ENCODE measurements at regions not wholly inside any gene's neighbourhood (a gene's known extent, or its start where the extent isn't known, plus 50 kb on each side); places are given as distances from the start of the nearest gene placed in this dataset.

DNA sequence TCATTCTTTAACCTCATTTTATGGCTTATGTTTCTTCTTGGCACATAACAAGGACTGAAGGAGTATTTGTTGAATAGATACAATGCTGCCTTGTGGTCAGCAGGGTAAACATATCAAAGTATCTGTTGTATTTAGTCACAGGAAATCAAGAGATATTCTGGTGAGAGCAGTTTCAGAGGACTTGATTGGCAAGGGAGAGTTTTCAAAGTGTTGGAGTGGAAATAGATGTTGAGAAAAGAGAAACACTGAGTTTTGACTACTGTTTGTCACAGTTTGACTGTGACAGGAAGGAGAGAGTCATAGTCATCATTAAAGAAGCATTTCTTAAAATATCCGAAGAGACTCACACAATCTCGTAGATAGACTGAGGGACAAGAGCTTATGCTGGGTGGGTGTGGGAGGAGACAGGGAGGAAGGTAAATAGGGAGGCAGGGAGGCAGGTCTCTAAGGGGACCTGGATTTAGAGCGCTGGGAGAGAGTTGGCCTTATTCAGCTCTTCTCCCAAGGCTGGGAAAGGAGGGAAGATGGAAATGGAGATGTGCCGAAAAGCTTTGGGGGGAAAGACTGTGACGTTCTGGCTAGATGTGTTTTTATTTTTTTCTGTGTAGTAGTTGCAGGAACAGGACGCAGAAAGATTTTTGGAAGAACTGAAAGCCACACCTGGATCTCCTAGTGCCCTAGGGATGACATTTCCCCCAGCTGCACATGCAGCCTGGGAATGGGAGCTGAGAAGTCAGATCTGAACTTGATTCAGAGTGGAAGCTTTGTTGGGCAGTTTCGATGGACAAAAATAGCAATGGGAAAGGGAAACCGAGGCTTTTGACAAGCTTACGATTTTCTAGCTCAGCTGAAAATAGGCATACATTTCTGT, 65.0 kb upstream of the IFNGR1 start:
- H3K9me3 ChIP-seq (ENCODE audit: control insufficient read depth, insufficient read depth, low read depth, low read length), result no peaks in the 10 kb centered on the region
- no peak overlapping the region for H3K27ac ChIP-seq (ENCODE audit: extremely low read depth, low read depth, low read length)
- POLR2A ChIA-PET, result no interaction called here
- TF ChIP-seq ZNF658 (tag by site-specific recombination; IDR thresholded peaks at IDR 0.05) (no peak), SP2 (tag by site-specific recombination; IDR thresholded peaks at IDR 0.05) (no peak), ZNF777 (tag by site-specific recombination; IDR thresholded peaks at IDR 0.05; ENCODE audit: borderline replicate concordance) (no peak), KLF1 (tag by site-specific recombination; IDR thresholded peaks at IDR 0.05) (no peak)
- TF ChIP-seq, protein P1, sequence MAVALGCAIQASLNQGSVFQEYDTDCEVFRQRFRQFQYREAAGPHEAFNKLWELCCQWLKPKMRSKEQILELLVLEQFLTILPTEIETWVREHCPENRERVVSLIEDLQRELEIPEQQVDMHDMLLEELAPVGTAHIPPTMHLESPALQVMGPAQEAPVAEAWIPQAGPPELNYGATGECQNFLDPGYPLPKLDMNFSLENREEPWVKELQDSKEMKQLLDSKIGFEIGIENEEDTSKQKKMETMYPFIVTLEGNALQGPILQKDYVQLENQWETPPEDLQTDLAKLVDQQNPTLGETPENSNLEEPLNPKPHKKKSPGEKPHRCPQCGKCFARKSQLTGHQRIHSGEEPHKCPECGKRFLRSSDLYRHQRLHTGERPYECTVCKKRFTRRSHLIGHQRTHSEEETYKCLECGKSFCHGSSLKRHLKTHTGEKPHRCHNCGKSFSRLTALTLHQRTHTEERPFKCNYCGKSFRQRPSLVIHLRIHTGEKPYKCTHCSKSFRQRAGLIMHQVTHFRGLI (tag by site-specific recombination; IDR thresholded peaks at IDR 0.05), result no peak
- TF ChIP-seq, protein P2, sequence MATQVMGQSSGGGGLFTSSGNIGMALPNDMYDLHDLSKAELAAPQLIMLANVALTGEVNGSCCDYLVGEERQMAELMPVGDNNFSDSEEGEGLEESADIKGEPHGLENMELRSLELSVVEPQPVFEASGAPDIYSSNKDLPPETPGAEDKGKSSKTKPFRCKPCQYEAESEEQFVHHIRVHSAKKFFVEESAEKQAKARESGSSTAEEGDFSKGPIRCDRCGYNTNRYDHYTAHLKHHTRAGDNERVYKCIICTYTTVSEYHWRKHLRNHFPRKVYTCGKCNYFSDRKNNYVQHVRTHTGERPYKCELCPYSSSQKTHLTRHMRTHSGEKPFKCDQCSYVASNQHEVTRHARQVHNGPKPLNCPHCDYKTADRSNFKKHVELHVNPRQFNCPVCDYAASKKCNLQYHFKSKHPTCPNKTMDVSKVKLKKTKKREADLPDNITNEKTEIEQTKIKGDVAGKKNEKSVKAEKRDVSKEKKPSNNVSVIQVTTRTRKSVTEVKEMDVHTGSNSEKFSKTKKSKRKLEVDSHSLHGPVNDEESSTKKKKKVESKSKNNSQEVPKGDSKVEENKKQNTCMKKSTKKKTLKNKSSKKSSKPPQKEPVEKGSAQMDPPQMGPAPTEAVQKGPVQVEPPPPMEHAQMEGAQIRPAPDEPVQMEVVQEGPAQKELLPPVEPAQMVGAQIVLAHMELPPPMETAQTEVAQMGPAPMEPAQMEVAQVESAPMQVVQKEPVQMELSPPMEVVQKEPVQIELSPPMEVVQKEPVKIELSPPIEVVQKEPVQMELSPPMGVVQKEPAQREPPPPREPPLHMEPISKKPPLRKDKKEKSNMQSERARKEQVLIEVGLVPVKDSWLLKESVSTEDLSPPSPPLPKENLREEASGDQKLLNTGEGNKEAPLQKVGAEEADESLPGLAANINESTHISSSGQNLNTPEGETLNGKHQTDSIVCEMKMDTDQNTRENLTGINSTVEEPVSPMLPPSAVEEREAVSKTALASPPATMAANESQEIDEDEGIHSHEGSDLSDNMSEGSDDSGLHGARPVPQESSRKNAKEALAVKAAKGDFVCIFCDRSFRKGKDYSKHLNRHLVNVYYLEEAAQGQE (tag by site-specific recombination; IDR thresholded peaks at IDR 0.05), result no peak
- no peaks in the 10 kb centered on the region for H3K4me1 ChIP-seq (ENCODE audit: control insufficient read depth, insufficient read depth, low read length)
- no peaks in the 10 kb centered on the region for H3K36me3 ChIP-seq (ENCODE audit: control insufficient read depth in 2 of 2, insufficient read depth in 1 of 2, low read length in 2 of 2)
- CTCF ChIA-PET, result interaction anchor here (0.9 to 3.5 kb wide), 2 partner anchors 14 to 30 kb away, joined by 3 to 11 read pairs; no protein-coding TSS in a partner anchor
- H3K4me3 ChIP-seq (ENCODE audit: low read depth, low read length), result no peak overlapping the region

DNA sequence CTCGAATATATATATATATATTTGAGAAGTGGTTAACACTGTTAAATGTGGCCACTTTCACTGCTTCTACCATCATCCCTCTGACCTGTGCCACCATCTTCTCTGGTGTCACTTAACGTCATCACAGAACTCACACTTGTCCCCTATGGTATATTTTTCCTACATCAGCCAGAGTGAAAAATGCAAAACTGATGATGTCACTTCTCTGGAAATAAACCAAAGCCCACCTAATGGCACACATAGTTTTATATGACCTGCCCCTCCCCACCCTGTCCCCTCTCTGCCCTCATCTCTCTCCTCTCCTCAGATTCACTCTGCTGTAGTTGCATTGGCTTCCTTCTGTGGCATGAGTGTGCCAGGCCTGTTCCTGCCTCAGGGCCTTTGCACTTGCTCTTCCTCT, 63.9 kb upstream of the IFNGR1 start:
- POLR2A ChIA-PET, result no interaction called here

DNA sequence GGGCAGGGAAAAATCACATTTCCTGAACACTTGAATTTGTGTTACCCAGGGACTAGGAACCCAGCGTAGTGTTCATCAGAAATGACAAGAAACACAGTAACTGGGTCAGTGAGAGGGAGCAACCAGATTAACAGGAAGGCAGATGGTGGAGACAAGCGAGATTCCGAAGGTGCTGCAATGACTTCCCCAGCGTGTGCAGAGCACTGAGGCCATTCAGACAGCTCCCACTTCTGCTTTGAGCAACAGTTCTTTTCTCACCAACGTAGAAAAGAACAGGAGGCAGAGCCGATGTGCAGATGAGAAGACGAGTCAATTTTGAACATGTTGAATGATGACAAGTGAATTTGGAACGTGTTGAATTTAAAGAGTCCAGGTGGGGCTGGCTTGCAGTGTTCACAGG, 63.1 kb upstream of the IFNGR1 start:
- CTCF ChIA-PET, result interaction anchor here (0.8 kb wide), 1 partner anchor 8 kb away, joined by 4 read pairs; no protein-coding TSS in a partner anchor
- TF ChIP-seq PRDM1 (tag by site-specific recombination; IDR thresholded peaks at IDR 0.05), result no peak
- no peak for TF ChIP-seq ZNF510 (tag by site-specific recombination; IDR thresholded peaks at IDR 0.05; ENCODE audit: insufficient replicate concordance)
- TF ChIP-seq ZNF76 (tag by site-specific recombination; IDR thresholded peaks at IDR 0.05; ENCODE audit: borderline replicate concordance, low read depth), result no peak
- no peak for TF ChIP-seq KLF7 (tag by site-specific recombination; IDR thresholded peaks at IDR 0.05; ENCODE audit: borderline replicate concordance)
- TF ChIP-seq, protein P3, sequence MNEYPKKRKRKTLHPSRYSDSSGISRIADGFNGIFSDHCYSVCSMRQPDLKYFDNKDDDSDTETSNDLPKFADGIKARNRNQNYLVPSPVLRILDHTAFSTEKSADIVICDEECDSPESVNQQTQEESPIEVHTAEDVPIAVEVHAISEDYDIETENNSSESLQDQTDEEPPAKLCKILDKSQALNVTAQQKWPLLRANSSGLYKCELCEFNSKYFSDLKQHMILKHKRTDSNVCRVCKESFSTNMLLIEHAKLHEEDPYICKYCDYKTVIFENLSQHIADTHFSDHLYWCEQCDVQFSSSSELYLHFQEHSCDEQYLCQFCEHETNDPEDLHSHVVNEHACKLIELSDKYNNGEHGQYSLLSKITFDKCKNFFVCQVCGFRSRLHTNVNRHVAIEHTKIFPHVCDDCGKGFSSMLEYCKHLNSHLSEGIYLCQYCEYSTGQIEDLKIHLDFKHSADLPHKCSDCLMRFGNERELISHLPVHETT (tag by site-specific recombination; IDR thresholded peaks at IDR 0.05), result no peak
- no peak for TF ChIP-seq SP3 (tag by site-specific recombination; IDR thresholded peaks at IDR 0.05)
- TF ChIP-seq, protein P4, sequence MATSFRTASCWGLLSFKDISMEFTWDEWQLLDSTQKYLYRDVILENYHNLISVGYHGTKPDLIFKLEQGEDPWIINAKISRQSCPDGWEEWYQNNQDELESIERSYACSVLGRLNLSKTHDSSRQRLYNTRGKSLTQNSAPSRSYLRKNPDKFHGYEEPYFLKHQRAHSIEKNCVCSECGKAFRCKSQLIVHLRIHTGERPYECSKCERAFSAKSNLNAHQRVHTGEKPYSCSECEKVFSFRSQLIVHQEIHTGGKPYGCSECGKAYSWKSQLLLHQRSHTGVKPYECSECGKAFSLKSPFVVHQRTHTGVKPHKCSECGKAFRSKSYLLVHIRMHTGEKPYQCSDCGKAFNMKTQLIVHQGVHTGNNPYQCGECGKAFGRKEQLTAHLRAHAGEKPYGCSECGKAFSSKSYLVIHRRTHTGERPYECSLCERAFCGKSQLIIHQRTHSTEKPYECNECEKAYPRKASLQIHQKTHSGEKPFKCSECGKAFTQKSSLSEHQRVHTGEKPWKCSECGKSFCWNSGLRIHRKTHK (tag by site-specific recombination; IDR thresholded peaks at IDR 0.05), result no peak
- TF ChIP-seq, protein P5, sequence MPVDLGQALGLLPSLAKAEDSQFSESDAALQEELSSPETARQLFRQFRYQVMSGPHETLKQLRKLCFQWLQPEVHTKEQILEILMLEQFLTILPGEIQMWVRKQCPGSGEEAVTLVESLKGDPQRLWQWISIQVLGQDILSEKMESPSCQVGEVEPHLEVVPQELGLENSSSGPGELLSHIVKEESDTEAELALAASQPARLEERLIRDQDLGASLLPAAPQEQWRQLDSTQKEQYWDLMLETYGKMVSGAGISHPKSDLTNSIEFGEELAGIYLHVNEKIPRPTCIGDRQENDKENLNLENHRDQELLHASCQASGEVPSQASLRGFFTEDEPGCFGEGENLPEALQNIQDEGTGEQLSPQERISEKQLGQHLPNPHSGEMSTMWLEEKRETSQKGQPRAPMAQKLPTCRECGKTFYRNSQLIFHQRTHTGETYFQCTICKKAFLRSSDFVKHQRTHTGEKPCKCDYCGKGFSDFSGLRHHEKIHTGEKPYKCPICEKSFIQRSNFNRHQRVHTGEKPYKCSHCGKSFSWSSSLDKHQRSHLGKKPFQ (tag by site-specific recombination; IDR thresholded peaks at IDR 0.05), result no peak

More for the DNA sequence above, 63.9 kb upstream of the IFNGR1 start:
- no peaks in the 10 kb centered on the region for H3K4me1 ChIP-seq (ENCODE audit: control insufficient read depth, insufficient read depth, low read length)
- H3K36me3 ChIP-seq (ENCODE audit: control insufficient read depth in 2 of 2, insufficient read depth in 1 of 2, low read length in 2 of 2), result no peaks in the 10 kb centered on the region
- TF ChIP-seq, protein P6, sequence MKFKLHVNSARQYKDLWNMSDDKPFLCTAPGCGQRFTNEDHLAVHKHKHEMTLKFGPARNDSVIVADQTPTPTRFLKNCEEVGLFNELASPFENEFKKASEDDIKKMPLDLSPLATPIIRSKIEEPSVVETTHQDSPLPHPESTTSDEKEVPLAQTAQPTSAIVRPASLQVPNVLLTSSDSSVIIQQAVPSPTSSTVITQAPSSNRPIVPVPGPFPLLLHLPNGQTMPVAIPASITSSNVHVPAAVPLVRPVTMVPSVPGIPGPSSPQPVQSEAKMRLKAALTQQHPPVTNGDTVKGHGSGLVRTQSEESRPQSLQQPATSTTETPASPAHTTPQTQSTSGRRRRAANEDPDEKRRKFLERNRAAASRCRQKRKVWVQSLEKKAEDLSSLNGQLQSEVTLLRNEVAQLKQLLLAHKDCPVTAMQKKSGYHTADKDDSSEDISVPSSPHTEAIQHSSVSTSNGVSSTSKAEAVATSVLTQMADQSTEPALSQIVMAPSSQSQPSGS (tag by site-specific recombination; IDR thresholded peaks at IDR 0.05; ENCODE audit: low read depth), result peak; percentile 59; the same call in 1 of the 2 replicates
- TF ChIP-seq ZNF600 (tag by site-specific recombination; IDR thresholded peaks at IDR 0.05), result no peak
- TF ChIP-seq ZNF623 (tag by site-specific recombination; IDR thresholded peaks at IDR 0.05), result peak; percentile 88
- H3K27ac ChIP-seq (ENCODE audit: extremely low read depth, low read depth, low read length), result no peak overlapping the region
- H3K4me3 ChIP-seq (ENCODE audit: low read depth, low read length), result no peak overlapping the region
- no peaks in the 10 kb centered on the region for H3K9me3 ChIP-seq (ENCODE audit: control insufficient read depth, insufficient read depth, low read depth, low read length)
- CTCF ChIA-PET, result interaction anchor here (0.8 kb wide), 1 partner anchor 9 kb away, joined by 4 read pairs; no protein-coding TSS in a partner anchor

More for the DNA sequence above, 63.1 kb upstream of the IFNGR1 start:
- POLR2A ChIA-PET, result no interaction called here
- Histone ChIP-seq H3K9me3 (ENCODE audit: control insufficient read depth, insufficient read depth, low read depth, low read length) (no peaks in the 10 kb centered on the region), H3K27ac (ENCODE audit: extremely low read depth, low read depth, low read length) (no peak overlapping the region), H3K4me3 (ENCODE audit: low read depth, low read length) (no peak overlapping the region), H3K4me1 (ENCODE audit: control insufficient read depth, insufficient read depth, low read length) (peaks cover 3% of the 10 kb centered on the region), H3K36me3 (ENCODE audit: control insufficient read depth in 2 of 2, insufficient read depth in 1 of 2, low read length in 2 of 2) (no peaks in the 10 kb centered on the region)
